ENCODE measurements at regions not wholly inside any gene's neighbourhood (a gene's known extent, or its start where the extent isn't known, plus 50 kb on each side); places are given as distances from the start of the nearest gene placed in this dataset.

DNA sequence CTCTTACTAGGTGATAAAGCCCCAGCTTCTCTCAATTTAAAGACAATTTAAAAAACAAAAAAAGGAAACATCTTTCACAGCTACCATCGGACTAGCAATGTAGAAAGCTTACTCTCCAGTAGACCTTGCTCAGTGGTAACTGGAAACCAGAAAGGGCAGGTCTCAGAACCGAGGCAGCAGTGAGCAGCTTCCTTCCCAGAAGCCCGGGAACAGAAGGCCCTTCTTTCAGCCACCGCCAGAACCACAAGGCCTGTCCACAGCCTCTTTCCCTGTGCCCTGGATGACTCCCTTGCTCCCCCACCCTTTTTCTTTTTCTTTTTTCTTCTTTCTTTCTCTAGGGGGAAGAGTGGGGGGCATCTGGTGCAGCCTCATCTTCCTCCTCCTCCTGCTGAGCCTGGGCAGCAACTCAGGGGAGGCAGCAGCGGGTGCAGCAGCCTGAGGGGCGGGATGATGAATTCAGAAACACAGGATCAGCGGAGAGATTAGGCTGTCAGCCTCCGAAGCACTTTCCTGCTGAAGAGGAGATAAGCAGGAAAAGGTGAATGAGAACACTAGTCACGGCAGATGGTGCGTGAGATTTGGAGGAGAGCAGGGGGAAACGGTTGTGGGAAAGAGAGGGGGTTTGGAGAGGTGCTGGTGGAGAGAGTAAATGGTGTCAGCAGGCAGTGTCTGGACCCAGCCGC lies 158.5 kb downstream of the ID4 start:
- Histone ChIP-seq H3K4me3 (ENCODE audit: low read depth in 2 of 2, low read length in 2 of 2) (no peak overlapping the region), H3K27me3 (ENCODE audit: control insufficient read depth, insufficient read depth, low read length) (peaks cover 6% of the 10 kb centered on the region), H3K4me1 (ENCODE audit: control insufficient read depth, insufficient read depth, low read length) (no peaks in the 10 kb centered on the region), H3K36me3 (ENCODE audit: control insufficient read depth, insufficient read depth, low read length) (no peaks in the 10 kb centered on the region), H3K27ac (ENCODE audit: low read length) (no peak overlapping the region), H3K9me3 (ENCODE audit: control insufficient read depth, insufficient read depth, low read depth, low read length) (no peaks in the 10 kb centered on the region)
- intact Hi-C loops (cut with micrococcal nuclease; ENCODE audit: unreplicated experiment): no loop called here
- no peak for ATAC-seq
- TF ChIP-seq TCF7L2 (IDR thresholded peaks at IDR 0.05; ENCODE audit: low read depth, low read length) (no peak), POLR2AphosphoS5 (IDR thresholded peaks at IDR 0.05; ENCODE audit: low read depth, low read length) (no peak), SIN3A (IDR thresholded peaks at IDR 0.05; ENCODE audit: borderline replicate concordance, insufficient read depth, low read depth, low read length) (no peak)
- TF ChIP-seq, protein P1, sequence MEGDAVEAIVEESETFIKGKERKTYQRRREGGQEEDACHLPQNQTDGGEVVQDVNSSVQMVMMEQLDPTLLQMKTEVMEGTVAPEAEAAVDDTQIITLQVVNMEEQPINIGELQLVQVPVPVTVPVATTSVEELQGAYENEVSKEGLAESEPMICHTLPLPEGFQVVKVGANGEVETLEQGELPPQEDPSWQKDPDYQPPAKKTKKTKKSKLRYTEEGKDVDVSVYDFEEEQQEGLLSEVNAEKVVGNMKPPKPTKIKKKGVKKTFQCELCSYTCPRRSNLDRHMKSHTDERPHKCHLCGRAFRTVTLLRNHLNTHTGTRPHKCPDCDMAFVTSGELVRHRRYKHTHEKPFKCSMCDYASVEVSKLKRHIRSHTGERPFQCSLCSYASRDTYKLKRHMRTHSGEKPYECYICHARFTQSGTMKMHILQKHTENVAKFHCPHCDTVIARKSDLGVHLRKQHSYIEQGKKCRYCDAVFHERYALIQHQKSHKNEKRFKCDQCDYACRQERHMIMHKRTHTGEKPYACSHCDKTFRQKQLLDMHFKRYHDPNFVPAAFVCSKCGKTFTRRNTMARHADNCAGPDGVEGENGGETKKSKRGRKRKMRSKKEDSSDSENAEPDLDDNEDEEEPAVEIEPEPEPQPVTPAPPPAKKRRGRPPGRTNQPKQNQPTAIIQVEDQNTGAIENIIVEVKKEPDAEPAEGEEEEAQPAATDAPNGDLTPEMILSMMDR (IDR thresholded peaks at IDR 0.05): no peak
- TF ChIP-seq, protein P2, sequence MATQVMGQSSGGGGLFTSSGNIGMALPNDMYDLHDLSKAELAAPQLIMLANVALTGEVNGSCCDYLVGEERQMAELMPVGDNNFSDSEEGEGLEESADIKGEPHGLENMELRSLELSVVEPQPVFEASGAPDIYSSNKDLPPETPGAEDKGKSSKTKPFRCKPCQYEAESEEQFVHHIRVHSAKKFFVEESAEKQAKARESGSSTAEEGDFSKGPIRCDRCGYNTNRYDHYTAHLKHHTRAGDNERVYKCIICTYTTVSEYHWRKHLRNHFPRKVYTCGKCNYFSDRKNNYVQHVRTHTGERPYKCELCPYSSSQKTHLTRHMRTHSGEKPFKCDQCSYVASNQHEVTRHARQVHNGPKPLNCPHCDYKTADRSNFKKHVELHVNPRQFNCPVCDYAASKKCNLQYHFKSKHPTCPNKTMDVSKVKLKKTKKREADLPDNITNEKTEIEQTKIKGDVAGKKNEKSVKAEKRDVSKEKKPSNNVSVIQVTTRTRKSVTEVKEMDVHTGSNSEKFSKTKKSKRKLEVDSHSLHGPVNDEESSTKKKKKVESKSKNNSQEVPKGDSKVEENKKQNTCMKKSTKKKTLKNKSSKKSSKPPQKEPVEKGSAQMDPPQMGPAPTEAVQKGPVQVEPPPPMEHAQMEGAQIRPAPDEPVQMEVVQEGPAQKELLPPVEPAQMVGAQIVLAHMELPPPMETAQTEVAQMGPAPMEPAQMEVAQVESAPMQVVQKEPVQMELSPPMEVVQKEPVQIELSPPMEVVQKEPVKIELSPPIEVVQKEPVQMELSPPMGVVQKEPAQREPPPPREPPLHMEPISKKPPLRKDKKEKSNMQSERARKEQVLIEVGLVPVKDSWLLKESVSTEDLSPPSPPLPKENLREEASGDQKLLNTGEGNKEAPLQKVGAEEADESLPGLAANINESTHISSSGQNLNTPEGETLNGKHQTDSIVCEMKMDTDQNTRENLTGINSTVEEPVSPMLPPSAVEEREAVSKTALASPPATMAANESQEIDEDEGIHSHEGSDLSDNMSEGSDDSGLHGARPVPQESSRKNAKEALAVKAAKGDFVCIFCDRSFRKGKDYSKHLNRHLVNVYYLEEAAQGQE (IDR thresholded peaks at IDR 0.05; ENCODE audit: insufficient read depth in 1 of 2, low read depth in 2 of 2, low read length in 1 of 2): no peak
- ChIA-PET CTCF (no interaction called here), POLR2A (no interaction called here)
- no TSS peak for BruUV-seq (replicated peaks)
- in situ Hi-C loops (cut with HindIII; ENCODE audit: low pct_unique_long_range_greater_than_20kb, low sequenced_read_pairs): no loop called here
- DNase-seq (ENCODE audit: low read depth, low spot score): no peak

GRCh38 chr6:19997104-19997503 lies 159.9 kb downstream of the ID4 start:
- DNase-seq (ENCODE audit: low read depth, low spot score): no peak
- no TSS peak for BruUV-seq (replicated peaks)
- in situ Hi-C loops (cut with HindIII; ENCODE audit: low pct_unique_long_range_greater_than_20kb, low sequenced_read_pairs): no loop called here
- Histone ChIP-seq H3K27me3 (ENCODE audit: control insufficient read depth, insufficient read depth, low read length) (peaks cover 3% of the 10 kb centered on the region), H3K4me3 (ENCODE audit: low read depth in 2 of 2, low read length in 2 of 2) (no peak overlapping the region), H3K36me3 (ENCODE audit: control insufficient read depth, insufficient read depth, low read length) (no peaks in the 10 kb centered on the region), H3K27ac (ENCODE audit: low read length) (no peak overlapping the region), H3K9me3 (ENCODE audit: control insufficient read depth, insufficient read depth, low read depth, low read length) (no peaks in the 10 kb centered on the region), H3K4me1 (ENCODE audit: control insufficient read depth, insufficient read depth, low read length) (no peaks in the 10 kb centered on the region)
- no peak for ATAC-seq
- ChIA-PET POLR2A (no interaction called here), CTCF (no interaction called here)
- intact Hi-C loops (cut with micrococcal nuclease; ENCODE audit: unreplicated experiment): no loop called here
- TF ChIP-seq, protein P1 (IDR thresholded peaks at IDR 0.05): no peak
- TF ChIP-seq TCF7L2 (IDR thresholded peaks at IDR 0.05; ENCODE audit: low read depth, low read length) (no peak), SIN3A (IDR thresholded peaks at IDR 0.05; ENCODE audit: borderline replicate concordance, insufficient read depth, low read depth, low read length) (no peak), POLR2AphosphoS5 (IDR thresholded peaks at IDR 0.05; ENCODE audit: low read depth, low read length) (no peak)
- TF ChIP-seq, protein P2 (IDR thresholded peaks at IDR 0.05; ENCODE audit: insufficient read depth in 1 of 2, low read depth in 2 of 2, low read length in 1 of 2): no peak

Measured in Panc1 (cell line).